IMR-90 (cell line): ENCODE measurements at regions not wholly inside any gene's neighbourhood (a gene's known extent, or its start where the extent isn't known, plus 50 kb on each side); places are given as distances from the start of the nearest gene placed in this dataset.
"Not testable (repeated sequence)": the region's sequence is repeated elsewhere in the genome, so short reads cannot be mapped to it uniquely, and the experiment has no call there.

ENCODE experiments used
- ATAC-seq: fragments of 200-7000 bp; cut with Tn5 transposase; 2 replicates; pipeline ENCODE4 v1.9.1; 2020; ENCODE audit warnings: low read depth, mild to moderate bottlenecking, moderate library complexity
- BruUV-seq: library from RNA; stranded (reverse); fragments of 400-500 nt; replicated peaks from 2 replicates; lab custom pipeline; 2021; lab: Mats Ljungman, UMichigan
- CTCF ChIA-PET: fragments of 300-600 bp; formaldehyde crosslinking; extraction: SDS; loops from one replicate; lab custom pipeline; 2021; ENCODE audit warnings: antibody characterized with exemption; lab: Yijun Ruan, JAX
- POLR2A ChIA-PET: fragments of 300-600 bp; sonication (Branson Sonifier 250); formaldehyde crosslinking; loops from one replicate; lab custom pipeline; 2022; ENCODE audit warnings: antibody characterized with exemption; ENCODE audit not compliant: unreplicated experiment; lab: Charles Lee
- DNase-seq: peaks from one replicate; pipeline ENCODE4 v3.0.0; 2013
- H2AFZ ChIP-seq: replicated peaks from 2 replicates; pipeline ENCODE3; 2013; ENCODE audit warnings: low read length, mild to moderate bottlenecking; ENCODE audit not compliant: poor library complexity
- H2AK5ac ChIP-seq: 2 replicates; pipeline ENCODE4 v1.6.1; 2013; ENCODE audit warnings: low read depth, low read length, inconsistent platforms
- H2AK9ac ChIP-seq: replicated peaks from 2 replicates; pipeline ENCODE3; 2013; ENCODE audit warnings: mild to moderate bottlenecking, low read depth, low read length, moderate library complexity; ENCODE audit not compliant: poor library complexity
- H2BK120ac ChIP-seq: 2 replicates; pipeline ENCODE4 v1.6.1; 2013; ENCODE audit warnings: low read depth, low read length, inconsistent platforms
- H2BK15ac ChIP-seq: 3 replicates; pipeline ENCODE4 v1.6.1; 2013; ENCODE audit warnings: low read depth, low read length, inconsistent platforms
- H2BK20ac ChIP-seq: 2 replicates; pipeline ENCODE4 v1.6.1; 2013; ENCODE audit warnings: low read depth, mild to moderate bottlenecking, inconsistent platforms, low read length, moderate library complexity
- H2BK5ac ChIP-seq: 2 replicates; pipeline ENCODE4 v1.6.1; 2013; ENCODE audit warnings: mild to moderate bottlenecking, low read depth, low read length, inconsistent platforms; ENCODE audit not compliant: poor library complexity, severe bottlenecking
- H3K14ac ChIP-seq: replicated peaks from 2 replicates; pipeline ENCODE4 v1.6.1; 2013; ENCODE audit warnings: low read depth, low read length, inconsistent platforms
- H3K18ac ChIP-seq: 2 replicates; pipeline ENCODE4 v1.6.1; 2013; ENCODE audit warnings: low read depth, low read length, control low read depth
- H3K23ac ChIP-seq: 2 replicates; pipeline ENCODE4 v1.6.1; 2013; ENCODE audit warnings: low read depth, low read length, inconsistent platforms
- H3K27ac ChIP-seq: 2 replicates; pipeline ENCODE4 v1.5.1; 2013; ENCODE audit warnings: mild to moderate bottlenecking, control low read depth, low read length; ENCODE audit not compliant: insufficient read depth
- H3K27me3 ChIP-seq: 2 replicates; pipeline ENCODE4 v1.6.1; 2013; ENCODE audit warnings: low read length; ENCODE audit not compliant: control insufficient read depth, insufficient read depth
- H3K36me3 ChIP-seq: 2 replicates; pipeline ENCODE4 v1.6.1; 2013; ENCODE audit warnings: low read length, mixed read lengths; ENCODE audit not compliant: control insufficient read depth, insufficient read depth
- H3K4ac ChIP-seq: 2 replicates; pipeline ENCODE4 v1.6.1; 2013; ENCODE audit warnings: low read depth, low read length, inconsistent platforms
- H3K4me1 ChIP-seq: 2 replicates; pipeline ENCODE4 v1.6.1; 2013; ENCODE audit warnings: low read length, mixed read lengths; ENCODE audit not compliant: control insufficient read depth, insufficient read depth
- H3K4me2 ChIP-seq: 2 replicates; pipeline ENCODE4 v1.6.1; 2013; ENCODE audit warnings: low read depth, mild to moderate bottlenecking, control low read depth, low read length, moderate library complexity
- H3K4me3 ChIP-seq: 2 replicates; pipeline ENCODE4 v1.5.1; 2013; ENCODE audit warnings: low read depth, mild to moderate bottlenecking, control low read depth, low read length, moderate library complexity; ENCODE audit not compliant: insufficient read depth
- H3K56ac ChIP-seq: 2 replicates; pipeline ENCODE4 v1.6.1; 2013; ENCODE audit warnings: low read length, inconsistent platforms; ENCODE audit not compliant: insufficient read depth; ENCODE audit errors: extremely low read depth
- H3K79me1 ChIP-seq, 2 experiments: 2 replicates each; pipeline ENCODE4 v1.6.1; 2013; ENCODE audit warnings: low read length in 2 of 2, inconsistent platforms in 1 of 2, low read depth in 1 of 2
- H3K9ac ChIP-seq: 2 replicates; pipeline ENCODE4 v1.6.1; 2013; ENCODE audit warnings: low read depth, low read length, control low read depth
- H3K9me1 ChIP-seq: 2 replicates; pipeline ENCODE4 v1.6.1; 2013; ENCODE audit warnings: low read length, inconsistent platforms; ENCODE audit not compliant: insufficient read depth
- H3K9me3 ChIP-seq: 2 replicates; pipeline ENCODE4 v1.6.1; 2013; ENCODE audit warnings: low read length; ENCODE audit not compliant: control insufficient read depth, insufficient read depth
- H4K20me1 ChIP-seq: 2 replicates; pipeline ENCODE4 v1.6.1; 2013; ENCODE audit warnings: low read length, inconsistent platforms; ENCODE audit not compliant: insufficient read depth
- H4K5ac ChIP-seq: 2 replicates; pipeline ENCODE4 v1.6.1; 2013; ENCODE audit warnings: mild to moderate bottlenecking, low read depth, low read length, control low read depth
- H4K8ac ChIP-seq, 2 experiments: 2 replicates each; pipeline ENCODE4 v1.6.1; 2013; ENCODE audit warnings: low read depth in 2 of 2, low read length in 2 of 2, control low read depth in 1 of 2, inconsistent platforms in 1 of 2
- H4K91ac ChIP-seq: 2 replicates; pipeline ENCODE4 v1.6.1; 2013; ENCODE audit warnings: low read depth, low read length, inconsistent platforms; ENCODE audit not compliant: insufficient read depth
- dilution Hi-C: fragments of 300-500 bp; cut with HindIII; formaldehyde crosslinking; loops from one replicate; pipeline ENCODE4 v1.14.3; 2018; ENCODE audit warnings: low sequenced_read_pairs; ENCODE audit not compliant: unreplicated experiment
- in situ Hi-C: fragments of 300-500 bp; cut with MboI; formaldehyde crosslinking; loops from 3 replicates; pipeline ENCODE4 v1.14.3; 2019; ENCODE audit warnings: low sequenced_read_pairs, inconsistent platforms, mixed read lengths
- intact Hi-C: fragments of 100-400 bp; cut with micrococcal nuclease; formaldehyde crosslinking; loops from 2 replicates; pipeline ENCODE4 v1.10.0; 2022

DNA sequence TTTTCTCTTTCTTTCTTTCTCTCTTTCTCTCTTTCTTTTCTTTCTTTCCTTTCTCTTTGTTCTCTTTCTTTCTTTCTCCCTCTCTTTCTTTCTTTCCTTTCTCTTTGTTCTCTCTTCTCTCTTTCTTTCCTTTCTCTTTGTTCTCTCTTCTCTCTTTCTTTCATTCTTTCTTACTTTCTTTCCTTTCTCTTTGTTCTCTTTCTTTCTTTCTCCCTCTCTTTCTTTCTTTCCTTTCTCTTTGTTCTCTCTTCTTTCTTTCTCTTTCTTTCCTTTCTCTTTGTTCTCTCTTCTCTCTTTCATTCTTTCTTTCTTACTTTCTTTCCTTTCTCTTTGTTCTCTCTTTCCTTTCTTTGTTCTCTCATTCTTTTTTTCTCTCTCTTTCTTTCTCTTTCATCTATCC, 617.4 kb downstream of the CDH8 start:
- H3K27ac ChIP-seq, H2AFZ ChIP-seq, H2BK15ac ChIP-seq, in situ Hi-C loops, ATAC-seq, H3K27me3 ChIP-seq, H2BK120ac ChIP-seq, H4K5ac ChIP-seq, H2BK5ac ChIP-seq, H2BK20ac ChIP-seq, H3K18ac ChIP-seq, H3K9ac ChIP-seq, H2AK5ac ChIP-seq, H4K8ac ChIP-seq, H3K56ac ChIP-seq, H4K91ac ChIP-seq, H3K4ac ChIP-seq, BruUV-seq, H3K36me3 ChIP-seq, H4K20me1 ChIP-seq, H3K4me2 ChIP-seq, dilution Hi-C loops, DNase-seq, H3K9me3 ChIP-seq, H3K23ac ChIP-seq, H3K79me1 ChIP-seq, H3K4me3 ChIP-seq, H2AK9ac ChIP-seq, H3K4me1 ChIP-seq, H3K9me1 ChIP-seq, CTCF ChIA-PET, H3K14ac ChIP-seq, intact Hi-C loops: not testable (repeated sequence)
- POLR2A ChIA-PET: interaction anchor here (0.7 kb wide), 1 partner anchor 61 kb away, joined by 5 read pairs; no protein-coding TSS in a partner anchor
